Effector memory CD4-positive, alpha-beta T cell (primary cell): ENCODE measurements at regions not wholly inside any gene's neighbourhood (a gene's known extent, or its start where the extent isn't known, plus 50 kb on each side); places are given as distances from the start of the nearest gene placed in this dataset.
"Not testable (repeated sequence)": the region's sequence is repeated elsewhere in the genome, so short reads cannot be mapped to it uniquely, and the experiment has no call there.

Experiments used
- DNase-seq, 3 donors: peaks; one replicate each; pipeline ENCODE4 v3.0.0-alpha.2; 2020
- H3K27ac ChIP-seq: 2 replicates; pipeline ENCODE4 v1.7.0; 2013; ENCODE audit warnings: mild to moderate bottlenecking, low read length, moderate library complexity; ENCODE audit not compliant: insufficient read depth, poor library complexity, severe bottlenecking
- H3K27me3 ChIP-seq: replicated peaks from 2 replicates; pipeline ENCODE4 v1.7.0; 2013; ENCODE audit warnings: mild to moderate bottlenecking, low read length; ENCODE audit not compliant: insufficient read depth, control insufficient read depth, poor library complexity, severe bottlenecking
- H3K36me3 ChIP-seq: 2 replicates; pipeline ENCODE4 v1.7.0; 2013; ENCODE audit warnings: mild to moderate bottlenecking, low read length, moderate library complexity; ENCODE audit not compliant: control insufficient read depth, insufficient read depth
- H3K4me1 ChIP-seq: 2 replicates; pipeline ENCODE4 v1.7.0; 2013; ENCODE audit warnings: low read length, mild to moderate bottlenecking; ENCODE audit not compliant: control insufficient read depth, insufficient read depth, poor library complexity, severe bottlenecking
- H3K4me3 ChIP-seq: 2 replicates; pipeline ENCODE4 v1.7.0; 2013; ENCODE audit warnings: low read length, low read depth, mild to moderate bottlenecking; ENCODE audit not compliant: insufficient read depth, poor library complexity, severe bottlenecking
- H3K9me3 ChIP-seq: 2 replicates; pipeline ENCODE4 v1.7.0; 2013; ENCODE audit warnings: mild to moderate bottlenecking, low read length, moderate library complexity; ENCODE audit not compliant: control insufficient read depth

DNA sequence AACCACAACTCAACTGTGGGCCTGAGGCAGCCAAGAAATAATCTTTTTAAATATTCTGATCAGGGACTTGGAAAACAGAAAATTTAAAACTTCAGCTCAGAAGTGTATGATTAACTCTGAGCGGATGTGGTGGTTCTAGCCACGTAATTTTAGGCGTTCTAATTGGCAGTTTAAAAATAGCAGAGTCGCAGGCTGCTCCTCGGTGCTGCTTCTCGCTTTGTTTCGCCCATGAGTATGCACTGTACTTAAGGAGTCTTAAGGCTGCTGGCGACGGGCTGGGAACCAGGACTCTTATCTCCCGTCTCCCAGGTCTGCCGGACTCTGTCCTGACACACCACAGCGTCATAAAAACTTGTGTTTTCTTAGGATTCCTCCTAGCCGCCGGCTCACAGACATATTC is 113.4 kb upstream of the PELI2 start:
- Histone ChIP-seq H3K4me1 (peaks cover 14% of the 10 kb centered on the region), H3K4me3 (no peak overlapping the region), H3K27me3 (no peaks in the 10 kb centered on the region), H3K27ac (no peak overlapping the region), H3K9me3 (peaks cover 2% of the 10 kb centered on the region), H3K36me3 (no peaks in the 10 kb centered on the region)
- DNase-seq, result no peak

DNA sequence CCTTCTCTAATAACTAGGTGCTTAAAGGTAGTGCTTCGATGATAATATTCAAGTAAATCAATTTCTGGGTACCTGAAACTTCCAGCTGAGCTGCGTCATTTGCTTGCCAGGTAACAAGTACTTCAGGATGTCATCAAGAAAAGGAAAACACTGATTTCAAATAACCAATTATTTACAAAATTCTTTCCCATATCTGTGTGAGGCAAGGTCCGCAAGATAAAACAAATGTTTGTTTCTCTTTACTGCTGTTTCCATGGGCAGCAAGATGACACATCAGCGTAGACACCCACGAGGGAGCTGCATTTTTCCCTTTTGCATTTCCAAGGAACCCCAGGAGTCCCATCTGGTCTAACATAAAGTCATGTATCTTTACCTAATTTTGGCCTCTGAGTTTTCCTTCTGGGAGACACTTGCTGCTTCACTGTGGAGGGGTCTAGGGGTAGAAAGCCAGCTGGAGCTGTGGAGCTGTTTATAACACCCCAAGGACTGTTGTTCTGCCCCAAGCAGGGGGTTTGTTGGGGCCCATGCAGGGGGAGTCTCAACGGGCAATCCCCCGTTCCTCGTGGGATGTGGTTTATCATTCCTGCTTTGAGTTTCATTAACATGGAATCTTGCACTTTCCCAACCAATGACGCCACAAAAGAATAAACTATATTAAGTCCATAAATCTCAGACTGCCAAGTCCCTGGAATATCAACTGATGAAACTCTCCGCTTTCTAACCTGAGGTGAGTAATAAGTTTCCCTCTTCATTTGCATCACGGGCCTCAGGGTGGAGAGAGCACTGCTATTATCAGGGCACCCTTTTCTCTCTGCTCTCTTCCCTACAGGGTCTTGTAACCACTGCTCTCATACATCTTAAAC is 112.8 kb upstream of the PELI2 start:
- Histone ChIP-seq H3K27ac (no peak overlapping the region), H3K4me3 (no peak overlapping the region)
- DNase-seq, result no peak

DNA sequence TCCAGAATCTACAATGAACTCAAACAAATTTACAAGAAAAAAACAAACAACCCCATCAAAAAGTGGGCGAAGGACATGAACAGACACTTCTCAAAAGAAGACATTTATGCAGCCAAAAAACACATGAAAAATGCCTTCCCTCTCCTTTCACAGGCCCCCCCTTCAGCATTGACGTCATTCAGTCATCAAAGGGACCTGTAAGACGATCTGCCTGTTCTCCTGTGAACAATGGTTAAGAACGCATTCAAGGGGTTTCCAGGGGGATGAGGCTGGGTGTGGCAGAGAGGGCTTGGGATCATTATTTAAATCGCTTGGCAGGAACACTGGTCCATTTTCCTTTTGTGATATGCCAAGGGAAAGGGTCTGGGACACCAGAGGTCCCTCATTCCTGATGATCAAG is 110.7 kb upstream of the PELI2 start:
- H3K4me3 ChIP-seq, H3K9me3 ChIP-seq, H3K27me3 ChIP-seq, DNase-seq, H3K36me3 ChIP-seq, H3K27ac ChIP-seq: not testable (repeated sequence)
- H3K4me1 ChIP-seq, result peaks cover 14% of the 10 kb centered on the region

More for the DNA sequence above, 112.8 kb upstream of the PELI2 start:
- Histone ChIP-seq H3K27me3 (no peaks in the 10 kb centered on the region), H3K36me3 (no peaks in the 10 kb centered on the region), H3K4me1 (peaks cover 14% of the 10 kb centered on the region), H3K9me3 (peaks cover 2% of the 10 kb centered on the region)

DNA sequence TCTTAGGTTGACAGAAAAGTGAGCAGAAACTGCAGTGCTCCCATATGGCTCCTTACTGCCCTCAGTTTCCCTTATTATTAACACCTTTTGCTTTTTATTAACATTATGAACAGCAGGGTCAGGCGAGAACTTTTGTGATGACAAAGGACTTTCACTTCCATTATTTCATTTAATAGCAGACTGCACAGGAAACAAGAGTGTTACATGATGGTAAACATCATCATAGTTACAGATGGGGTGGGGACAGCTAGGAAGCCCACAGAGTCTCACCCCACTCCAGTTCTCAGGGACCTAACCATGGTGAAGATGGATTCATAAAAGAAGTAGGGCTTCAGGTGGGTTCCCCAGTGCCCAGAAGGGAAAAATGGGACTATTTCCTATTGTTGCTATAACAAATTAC is 110.1 kb upstream of the PELI2 start:
- Histone ChIP-seq H3K27ac (no peak overlapping the region), H3K9me3 (peaks cover 2% of the 10 kb centered on the region), H3K36me3 (no peaks in the 10 kb centered on the region), H3K27me3 (no peaks in the 10 kb centered on the region), H3K4me1 (peaks cover 11% of the 10 kb centered on the region), H3K4me3 (no peak overlapping the region)
- DNase-seq, result no peak

DNA sequence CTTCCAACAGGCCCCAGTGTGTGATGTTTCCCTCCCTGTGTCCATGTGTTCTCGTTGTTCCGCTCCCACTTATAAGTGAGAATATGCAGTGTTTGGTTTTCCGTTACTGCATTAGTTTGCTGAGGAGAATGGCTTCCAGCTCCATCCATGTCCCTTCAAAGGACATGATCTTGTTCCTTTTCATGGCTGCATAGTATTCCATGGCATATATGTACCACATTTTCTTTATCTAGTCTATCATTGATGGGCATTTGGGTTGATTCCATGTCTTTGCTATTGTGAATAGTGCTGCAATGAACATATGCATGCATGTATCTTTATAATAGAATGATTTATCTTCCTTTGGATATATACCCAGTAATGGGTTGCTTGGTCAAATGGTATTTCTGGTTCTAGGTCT is 109.5 kb upstream of the PELI2 start:
- DNase-seq, H3K27ac ChIP-seq, H3K4me1 ChIP-seq, H3K36me3 ChIP-seq, H3K27me3 ChIP-seq, H3K9me3 ChIP-seq, H3K4me3 ChIP-seq: not testable (repeated sequence)

DNA sequence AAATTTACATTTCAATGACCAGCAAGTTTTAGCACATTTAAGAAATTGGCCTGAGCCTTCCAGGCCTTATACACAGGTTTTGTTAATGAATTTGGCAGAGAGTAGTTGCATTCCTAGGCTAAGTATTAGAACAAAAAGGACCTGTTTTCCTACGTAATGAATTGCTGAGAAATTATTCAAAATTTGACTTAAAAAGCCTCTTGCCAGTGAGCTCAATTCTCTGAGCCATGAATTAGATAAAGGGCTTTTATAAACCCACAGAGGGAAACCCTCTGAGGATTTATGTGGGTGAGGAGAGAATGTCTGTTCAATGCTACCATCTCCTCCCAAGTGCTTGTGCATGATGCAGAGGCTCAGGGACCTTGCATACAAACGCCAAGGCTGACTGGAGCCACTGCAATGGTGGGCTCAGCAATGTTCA is 94.5 kb upstream of the PELI2 start:
- Histone ChIP-seq H3K4me3 (no peak overlapping the region), H3K27ac (no peak overlapping the region), H3K4me1 (no peaks in the 10 kb centered on the region), H3K36me3 (no peaks in the 10 kb centered on the region), H3K9me3 (no peaks in the 10 kb centered on the region), H3K27me3 (no peaks in the 10 kb centered on the region)
- DNase-seq, result no peak

DNA sequence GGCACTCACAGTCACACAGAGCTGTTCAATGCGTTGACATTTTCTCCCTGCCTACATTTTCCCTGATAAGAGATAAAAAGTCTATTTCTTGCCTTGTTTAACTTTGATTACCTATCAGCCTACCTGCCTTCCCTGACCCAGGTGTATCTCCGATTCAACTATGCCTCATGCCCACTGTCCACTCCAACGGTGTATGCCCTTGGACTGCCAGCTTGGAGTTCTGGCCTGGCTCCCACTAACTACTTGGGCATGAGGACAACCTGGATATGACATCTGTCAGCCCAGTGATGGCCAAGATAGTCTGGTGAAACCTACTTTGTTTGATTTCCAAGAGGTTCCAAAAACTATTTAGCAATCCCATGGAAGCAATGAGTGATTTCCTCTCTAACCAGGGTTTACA is 93.0 kb upstream of the PELI2 start:
- no peaks in the 10 kb centered on the region for H3K4me1 ChIP-seq

DNA sequence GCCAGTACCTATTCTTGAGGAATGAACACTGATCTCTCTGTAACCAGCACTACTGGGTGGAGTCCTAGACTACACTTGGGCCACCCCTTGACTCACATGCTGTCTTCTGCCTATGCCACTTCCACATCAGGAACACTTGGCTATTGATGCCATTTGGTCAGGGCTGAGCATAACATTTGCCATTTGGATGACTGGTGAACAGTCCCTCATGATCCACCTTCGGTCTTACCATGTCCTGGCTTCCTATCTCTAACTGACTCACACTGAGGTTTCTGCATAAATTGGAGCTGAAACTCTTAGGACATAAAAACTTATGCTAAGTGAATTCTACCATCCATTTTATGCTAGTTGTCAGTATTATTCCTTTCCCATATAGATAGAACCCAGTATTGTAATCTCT is 91.7 kb upstream of the PELI2 start:
- H3K9me3 ChIP-seq, result no peaks in the 10 kb centered on the region
- H3K36me3 ChIP-seq, result no peaks in the 10 kb centered on the region
- H3K27me3 ChIP-seq, result peaks cover 4% of the 10 kb centered on the region
- H3K27ac ChIP-seq, result no peak overlapping the region
- H3K4me1 ChIP-seq, result no peaks in the 10 kb centered on the region
- DNase-seq, result no peak
- H3K4me3 ChIP-seq, result no peak overlapping the region

More for the DNA sequence above, 93.0 kb upstream of the PELI2 start:
- no peaks in the 10 kb centered on the region for H3K9me3 ChIP-seq
- no peaks in the 10 kb centered on the region for H3K36me3 ChIP-seq
- H3K27ac ChIP-seq, result no peak overlapping the region
- no peak overlapping the region for H3K4me3 ChIP-seq
- DNase-seq, result no peak
- peaks cover 4% of the 10 kb centered on the region for H3K27me3 ChIP-seq

DNA sequence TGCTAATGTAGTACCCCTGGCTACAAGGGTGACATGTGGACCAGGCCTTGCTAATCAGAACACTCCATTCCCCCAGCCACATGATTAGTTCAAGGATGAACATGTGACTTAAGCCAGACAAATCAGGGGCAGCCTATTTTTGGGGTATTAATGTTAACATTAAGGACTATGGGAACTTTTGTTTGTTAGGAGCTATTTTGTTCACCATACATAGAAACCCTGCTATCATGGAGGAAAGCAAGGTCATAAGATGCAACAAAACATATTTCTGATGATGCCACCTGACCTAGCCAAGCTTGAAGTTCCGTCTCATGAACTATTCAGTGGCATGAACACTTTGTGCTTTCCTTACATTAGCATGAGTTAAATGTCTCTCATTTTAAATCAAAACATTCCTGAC is 90.8 kb upstream of the PELI2 start:
- DNase-seq, result no peak
- Histone ChIP-seq H3K36me3 (no peaks in the 10 kb centered on the region), H3K4me3 (no peak overlapping the region), H3K9me3 (no peaks in the 10 kb centered on the region), H3K27ac (no peak overlapping the region), H3K4me1 (no peaks in the 10 kb centered on the region), H3K27me3 (peaks cover 4% of the 10 kb centered on the region)

DNA sequence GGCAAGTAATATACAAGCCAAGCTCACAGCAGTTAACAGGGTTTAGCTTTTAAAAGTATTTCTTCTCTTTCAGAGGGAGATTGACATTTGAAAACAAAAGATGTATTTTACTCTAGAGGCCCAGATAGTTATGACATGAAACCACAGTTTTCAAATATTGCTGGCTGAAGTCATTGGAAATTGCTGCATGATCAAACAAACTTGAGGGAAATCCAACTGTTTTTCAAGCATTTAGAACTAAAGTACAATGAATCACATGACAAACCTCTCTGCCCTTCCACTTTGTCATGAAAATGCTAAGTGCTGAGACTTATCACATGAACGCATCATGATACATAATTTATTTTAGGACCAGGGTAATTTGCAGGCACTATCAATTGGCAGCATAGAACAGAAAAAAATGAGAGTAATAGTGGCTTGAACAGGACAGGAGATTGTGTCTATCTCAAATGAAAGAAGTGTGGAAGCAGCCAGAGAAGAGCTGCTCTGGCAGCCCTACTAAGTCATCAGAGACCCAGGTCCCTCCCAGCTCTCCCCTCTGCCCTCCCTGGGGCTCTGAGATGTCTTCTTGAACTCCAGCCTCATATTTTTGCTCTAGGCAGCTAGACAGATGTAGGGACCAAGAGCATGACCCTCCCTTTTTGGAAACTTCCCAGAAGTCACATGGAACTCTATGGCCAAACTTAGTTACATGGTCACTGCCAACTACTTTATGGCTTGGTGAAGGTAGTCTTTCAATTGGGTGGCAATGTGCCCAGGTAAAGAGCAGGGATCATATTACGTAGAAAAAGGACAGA is 90.1 kb upstream of the PELI2 start:
- Histone ChIP-seq H3K27ac (no peak overlapping the region), H3K9me3 (no peaks in the 10 kb centered on the region), H3K27me3 (peaks cover 4% of the 10 kb centered on the region), H3K4me3 (no peak overlapping the region), H3K36me3 (no peaks in the 10 kb centered on the region), H3K4me1 (no peaks in the 10 kb centered on the region)
- no peak for DNase-seq
